SW480 (cell line): ENCODE measurements at regions not wholly inside any gene's neighbourhood (a gene's known extent, or its start where the extent isn't known, plus 50 kb on each side); places are given as distances from the start of the nearest gene placed in this dataset.
A peak's percentile ranks its signal among the peaks of the same experiment; 100 is the strongest.
"Not testable (repeated sequence)": the region's sequence is repeated elsewhere in the genome, so short reads cannot be mapped to it uniquely, and the experiment has no call there.

Experiments used
- DNase-seq: peaks from one replicate; pipeline ENCODE4 v3.0.0-alpha.2; 2016; ENCODE audit warnings: low spot score

DNA sequence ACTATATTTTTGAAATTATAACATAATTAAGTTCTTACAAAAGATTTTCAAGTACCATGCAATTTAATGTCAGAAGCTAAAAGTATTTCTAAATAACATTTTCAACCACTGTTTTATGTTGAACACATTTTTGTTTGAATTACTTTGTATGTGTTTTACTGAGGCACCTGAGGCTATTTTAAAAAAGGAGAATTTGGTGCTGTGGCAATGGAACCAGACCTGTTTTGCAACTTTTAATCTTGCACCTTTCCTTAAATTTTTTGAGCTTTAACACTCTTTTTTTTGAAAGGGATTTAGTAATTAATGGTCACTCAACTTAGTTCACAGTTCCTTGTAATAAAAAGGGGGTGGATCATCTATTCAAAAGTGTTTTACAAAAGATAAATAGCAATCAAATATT lies 561.6 kb downstream of the ZBBX start:
- DNase-seq, result no peak

DNA sequence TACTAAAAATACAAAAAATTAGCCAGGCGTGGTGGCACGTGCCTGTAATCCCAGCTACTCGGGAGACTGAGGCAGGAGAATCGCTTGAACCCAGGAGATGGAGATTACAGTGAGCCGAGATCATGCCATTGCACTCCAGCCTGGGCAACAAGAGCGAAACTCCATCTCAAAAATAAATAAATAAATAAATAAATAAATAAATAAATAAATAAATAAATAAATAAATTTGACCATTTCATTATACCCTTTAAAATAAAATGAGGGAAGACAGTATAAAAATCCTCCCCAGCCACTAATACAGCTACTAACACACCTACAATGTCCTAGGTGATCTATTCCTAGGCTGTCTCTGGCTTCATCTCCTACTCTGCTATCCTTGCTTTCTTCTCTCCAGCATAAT lies 562.8 kb downstream of the ZBBX start:
- DNase-seq, result not testable (repeated sequence)

DNA sequence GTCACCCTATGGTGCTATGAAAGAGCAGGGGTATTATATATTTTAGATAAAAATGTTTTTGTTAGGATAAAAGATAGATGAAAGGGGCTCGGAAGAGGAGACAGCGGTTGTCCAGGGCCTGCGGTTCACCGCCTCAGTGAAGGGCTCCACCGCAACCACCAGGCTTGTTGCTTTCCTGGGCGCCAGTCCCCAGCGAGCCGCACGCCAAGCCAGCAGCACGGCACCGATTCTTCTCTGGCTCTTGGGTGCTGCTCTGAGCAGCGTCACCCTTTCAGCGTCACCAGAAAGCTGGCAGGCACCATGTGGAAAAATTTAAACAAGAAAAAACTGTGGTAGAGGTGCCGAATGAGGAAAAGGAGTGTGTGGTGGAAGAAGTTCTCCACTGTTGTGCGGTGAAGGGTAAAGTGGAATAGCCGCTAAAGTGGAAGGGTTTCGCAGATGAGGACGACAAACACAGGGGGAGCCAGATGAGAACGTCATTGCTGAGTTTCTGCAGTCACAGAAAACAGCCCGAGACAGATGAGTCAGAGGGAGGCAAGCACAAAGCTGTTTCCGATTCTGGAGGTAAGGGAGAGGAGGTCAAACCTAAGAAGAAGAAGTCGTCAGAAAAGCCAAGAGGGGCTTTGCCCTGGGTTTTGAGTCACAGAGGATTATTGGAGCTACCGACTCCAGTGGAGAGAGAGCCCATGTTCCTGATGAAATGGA lies 569.2 kb downstream of the ZBBX start:
- DNase-seq, result no peak

DNA sequence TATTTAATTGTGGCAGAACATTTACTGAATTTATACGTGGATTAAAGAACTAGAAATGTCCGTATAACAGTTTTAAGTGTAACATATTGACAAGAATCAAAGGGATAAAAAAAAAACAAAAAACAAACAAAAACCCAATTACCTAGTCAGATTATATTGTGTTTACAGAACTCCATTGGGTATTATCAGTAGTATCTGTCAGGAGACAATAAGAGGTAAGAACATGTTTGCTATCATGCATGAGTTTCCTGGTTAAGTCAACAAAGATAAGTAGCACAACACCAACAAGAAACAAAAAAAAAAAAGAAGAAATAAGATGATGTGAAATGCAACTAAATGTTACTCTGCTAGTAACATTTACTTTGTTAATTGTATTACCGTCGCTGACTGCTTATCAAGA lies 570.6 kb downstream of the ZBBX start:
- no peak for DNase-seq

- no peak for DNase-seq
These were observed 591.2 kb downstream of the ZBBX start for GRCh38 chr3:166788936-166789335.

DNA sequence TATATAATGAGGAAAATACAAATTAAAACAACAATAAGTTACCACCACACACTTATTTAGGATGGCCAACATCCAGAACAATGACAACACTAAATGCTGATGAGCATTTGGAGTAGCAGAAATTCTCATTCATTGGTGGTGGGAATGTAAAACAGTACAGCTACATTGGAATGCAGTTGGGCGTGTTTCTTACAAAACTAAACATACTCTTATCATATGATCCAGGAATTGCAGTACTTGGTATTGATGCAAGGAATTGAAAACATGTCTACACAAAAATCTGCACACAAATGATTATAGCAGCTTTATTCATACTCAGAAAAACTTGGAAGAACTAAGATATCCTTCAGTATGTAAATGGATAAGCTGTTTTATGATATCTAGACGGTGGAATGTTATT lies 594.2 kb downstream of the ZBBX start:
- DNase-seq, result no peak

- DNase-seq, result no peak
These were observed 596.9 kb downstream of the ZBBX start for GRCh38 chr3:166783206-166783605.

DNA sequence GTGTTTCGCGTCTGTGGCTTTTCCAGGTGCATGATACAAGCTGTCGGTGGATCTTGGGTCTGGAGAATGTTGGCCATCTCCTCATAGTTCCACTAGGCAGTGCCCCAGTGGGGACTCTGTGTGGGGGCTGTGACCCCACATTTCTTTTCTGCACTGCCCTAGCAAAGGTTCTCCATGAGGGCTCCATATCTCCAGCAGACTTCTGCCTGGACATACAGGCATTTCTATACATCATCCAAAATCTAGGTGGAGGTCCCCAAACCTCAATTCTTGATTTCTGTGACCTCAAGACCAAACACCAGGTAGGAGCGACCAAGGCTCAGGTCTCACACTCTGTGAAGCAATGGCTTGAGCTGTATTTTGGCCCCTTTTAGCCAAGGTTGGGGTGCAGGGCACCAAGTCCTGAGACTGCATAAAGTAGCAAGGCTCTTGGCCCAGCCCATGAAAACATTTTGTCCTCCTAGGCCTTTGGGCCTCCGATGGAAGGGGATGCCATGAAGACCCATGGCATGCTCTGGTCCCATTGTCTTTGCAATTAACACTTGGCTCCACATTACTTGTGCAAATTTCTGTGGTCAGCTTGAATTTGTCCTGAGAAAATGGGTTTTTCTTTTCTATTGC lies 615.3 kb downstream of the ZBBX start:
- DNase-seq, result no peak

DNA sequence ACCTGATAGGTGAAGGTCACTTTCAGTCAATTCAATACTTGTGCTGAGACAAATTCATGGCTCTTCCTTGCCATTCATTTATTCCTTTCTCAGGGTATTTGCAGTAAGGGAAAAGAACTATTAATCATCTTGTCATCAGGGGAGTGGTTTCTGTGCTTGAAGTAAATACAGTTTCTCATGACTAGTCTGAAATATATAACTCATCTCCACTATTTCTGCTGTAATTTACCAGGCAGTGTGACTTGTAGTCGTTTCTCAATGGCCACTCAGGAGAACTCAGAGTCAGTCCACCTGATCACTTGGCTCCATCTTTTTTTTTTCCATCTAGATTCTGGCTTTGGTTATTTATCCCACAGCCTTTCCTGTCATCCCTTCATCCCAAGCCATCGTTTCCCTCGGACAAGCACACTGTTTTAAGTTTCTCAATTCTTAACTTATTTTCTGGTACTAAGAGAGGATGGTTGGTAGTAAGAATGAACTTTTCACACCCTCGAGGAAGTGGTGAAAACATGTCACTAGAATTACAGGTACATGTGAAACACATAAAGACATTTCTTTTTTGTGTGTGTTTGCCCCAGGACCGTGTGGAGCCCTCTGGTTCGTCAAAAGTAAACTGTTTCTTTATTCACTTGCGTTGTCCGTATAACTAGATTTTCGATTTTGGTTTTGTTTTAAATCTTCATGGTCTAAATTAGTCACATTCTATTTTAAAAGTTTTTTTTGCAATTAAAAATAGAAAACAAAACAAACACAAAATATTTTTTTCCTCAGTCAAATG lies 620.2 kb downstream of the ZBBX start:
- no peak for DNase-seq

- no peak for DNase-seq
These were observed 627.9 kb downstream of the ZBBX start for GRCh38 chr3:166752214-166752613.

GRCh38 chr3:166743481-166744134 lies 636.5 kb downstream of the ZBBX start:
- no peak for DNase-seq

- DNase-seq, result no peak
These were observed 645.4 kb downstream of the ZBBX start for GRCh38 chr3:166734734-166735133.

DNA sequence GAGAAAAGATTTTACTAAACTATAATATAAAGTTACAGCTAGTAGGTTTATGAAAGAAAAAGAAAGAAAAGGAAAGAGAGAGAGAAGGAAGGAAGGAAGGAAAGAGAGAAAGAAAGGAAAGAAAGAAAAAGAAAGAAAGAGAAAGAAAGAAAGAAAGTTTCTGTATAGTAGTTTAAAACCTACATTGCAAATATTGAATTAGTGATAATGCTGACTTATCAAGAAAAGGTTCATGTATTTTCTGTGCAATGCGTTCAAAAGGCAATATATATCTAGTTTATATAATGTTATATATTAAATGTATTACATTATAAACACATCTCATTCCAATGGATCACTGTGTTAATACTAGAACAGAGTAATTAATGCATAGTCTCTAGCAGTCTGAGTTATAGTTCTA lies 648.4 kb downstream of the ZBBX start:
- DNase-seq, result no peak

DNA sequence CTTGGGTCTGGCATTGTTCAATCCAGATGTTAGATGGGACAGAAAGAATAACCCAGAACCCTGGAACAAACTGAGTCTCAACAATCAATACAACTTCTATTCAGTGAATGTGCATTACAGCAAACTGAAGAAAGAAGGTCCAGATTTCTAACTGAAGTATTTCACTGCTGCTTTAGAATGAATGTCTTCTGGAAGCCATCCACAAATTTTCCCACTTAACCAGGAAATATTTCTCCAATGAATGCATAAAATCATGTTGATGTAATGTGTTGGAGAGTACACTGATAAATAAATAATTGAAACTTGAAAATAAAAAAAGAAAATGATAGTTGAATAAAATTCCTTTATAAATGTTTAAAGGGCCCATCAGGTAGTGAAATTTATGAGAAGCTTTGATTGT lies 658.6 kb downstream of the ZBBX start:
- no peak for DNase-seq

GRCh38 chr3:166714206-166714605 lies 665.9 kb downstream of the ZBBX start:
- no peak for DNase-seq

DNA sequence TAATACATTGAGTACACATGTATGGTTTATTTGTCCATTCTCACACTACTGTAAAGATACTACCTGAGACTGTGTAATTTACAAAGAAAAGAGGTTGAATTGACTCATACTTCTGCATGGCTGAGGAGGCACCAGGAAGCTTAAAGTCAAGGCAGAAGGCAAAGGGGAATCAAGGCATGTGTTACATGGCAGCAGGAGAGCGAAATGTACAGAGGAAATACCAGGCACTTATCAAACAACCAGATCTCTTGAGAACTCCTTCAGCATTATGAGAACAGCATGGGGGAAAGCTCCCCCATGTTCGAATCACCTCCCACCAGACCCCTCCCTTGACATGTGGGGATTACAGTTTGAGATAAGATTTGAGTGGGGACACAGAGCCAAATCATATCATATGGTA lies 666.3 kb downstream of the ZBBX start:
- DNase-seq, result no peak

DNA sequence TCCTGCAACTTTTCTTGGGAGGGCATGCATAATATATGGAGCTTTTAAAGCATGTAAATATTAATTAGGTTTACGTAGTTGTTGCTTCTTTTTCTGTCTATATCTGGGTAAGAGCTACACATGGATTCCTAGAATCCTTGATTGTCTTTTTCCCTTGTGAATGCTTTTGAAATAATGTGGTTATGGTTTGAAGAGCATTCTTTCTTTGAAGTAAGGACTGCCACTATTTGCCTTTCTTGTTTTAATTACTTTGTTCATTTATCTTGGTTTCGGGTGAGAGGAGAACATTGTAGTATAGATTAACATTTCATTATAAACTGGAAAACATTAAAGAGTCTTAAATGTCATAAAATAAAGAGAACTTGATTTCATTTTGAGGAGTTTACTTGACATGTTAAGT lies 674.0 kb downstream of the ZBBX start:
- DNase-seq, result peak; percentile 14

- no peak for DNase-seq
These were observed 682.6 kb downstream of the ZBBX start for GRCh38 chr3:166697495-166697894.

- DNase-seq, result no peak
These were observed 684.0 kb downstream of the ZBBX start for GRCh38 chr3:166696103-166696502.

- DNase-seq, result no peak
These were observed 691.4 kb downstream of the ZBBX start for GRCh38 chr3:166688665-166689064.

- no peak for DNase-seq
These were observed 694.9 kb downstream of the ZBBX start for GRCh38 chr3:166685246-166685645.

DNA sequence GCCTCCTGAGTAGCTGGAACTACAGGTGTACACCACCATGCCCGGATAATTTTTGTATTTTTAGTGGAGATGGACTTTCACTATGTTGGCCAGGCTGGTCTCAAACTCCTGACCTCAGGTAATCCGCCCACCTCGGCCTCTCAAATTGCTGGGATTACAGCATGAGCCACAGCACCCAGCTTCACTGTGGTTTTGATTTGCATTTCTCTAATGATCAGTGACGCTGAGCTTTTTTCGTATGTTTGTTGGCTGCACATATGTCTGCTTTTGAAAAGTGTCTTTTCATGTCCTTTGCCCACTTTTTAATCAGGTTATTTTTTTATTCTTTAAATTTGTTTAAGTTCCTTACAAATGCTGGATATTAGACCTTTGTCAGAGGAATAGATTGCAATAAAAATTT lies 696.0 kb downstream of the ZBBX start:
- DNase-seq, result not testable (repeated sequence)

DNA sequence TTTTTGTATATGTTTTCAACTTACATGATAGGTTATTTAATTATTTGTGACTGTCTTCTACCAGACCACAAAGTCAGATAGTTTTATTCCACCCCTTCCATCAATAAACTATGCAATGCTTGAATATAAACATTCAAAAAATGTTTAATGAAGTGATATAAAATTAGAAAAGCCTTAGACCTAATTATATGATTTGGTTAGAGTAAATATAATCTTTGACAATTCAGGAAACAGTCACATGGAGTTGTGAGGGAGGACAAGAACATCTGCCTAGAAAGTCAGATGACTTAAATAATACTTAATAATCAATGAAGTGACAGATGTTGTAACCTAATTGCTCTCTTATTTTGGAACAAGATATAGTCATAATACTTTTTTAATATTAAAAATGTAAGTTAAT lies 710.3 kb downstream of the ZBBX start:
- no peak for DNase-seq
